ENCODE measurements at regions not wholly inside any gene's neighbourhood (a gene's known extent, or its start where the extent isn't known, plus 50 kb on each side); places are given as distances from the start of the nearest gene placed in this dataset.

DNA sequence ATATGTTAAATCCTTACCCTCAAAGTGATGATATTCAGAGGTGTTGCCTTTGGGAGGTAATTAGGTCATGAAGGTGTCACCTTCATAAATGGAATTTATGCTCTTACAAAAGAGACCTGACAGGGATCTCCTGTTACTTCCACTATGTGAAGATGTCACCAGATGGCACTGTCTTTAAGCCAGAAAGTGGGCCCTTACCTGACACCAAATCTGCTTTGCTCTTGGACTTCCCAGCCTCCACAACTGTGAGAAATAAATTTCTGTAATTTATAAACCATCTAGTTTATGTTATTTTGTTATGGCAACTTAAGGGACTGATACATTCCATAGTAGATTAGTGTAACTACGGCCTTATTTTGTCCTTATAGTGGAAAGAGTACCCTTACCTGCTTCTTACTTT lies 358.3 kb upstream of the SALL1 start:
- no peak for TF ChIP-seq POLR2A (IDR thresholded peaks at IDR 0.05; ENCODE audit: low read depth)
- no peak for TF ChIP-seq POLR2AphosphoS5 (IDR thresholded peaks at IDR 0.05)
- TF ChIP-seq EP300 (IDR thresholded peaks at IDR 0.05), result no peak
- TF ChIP-seq, protein P1, sequence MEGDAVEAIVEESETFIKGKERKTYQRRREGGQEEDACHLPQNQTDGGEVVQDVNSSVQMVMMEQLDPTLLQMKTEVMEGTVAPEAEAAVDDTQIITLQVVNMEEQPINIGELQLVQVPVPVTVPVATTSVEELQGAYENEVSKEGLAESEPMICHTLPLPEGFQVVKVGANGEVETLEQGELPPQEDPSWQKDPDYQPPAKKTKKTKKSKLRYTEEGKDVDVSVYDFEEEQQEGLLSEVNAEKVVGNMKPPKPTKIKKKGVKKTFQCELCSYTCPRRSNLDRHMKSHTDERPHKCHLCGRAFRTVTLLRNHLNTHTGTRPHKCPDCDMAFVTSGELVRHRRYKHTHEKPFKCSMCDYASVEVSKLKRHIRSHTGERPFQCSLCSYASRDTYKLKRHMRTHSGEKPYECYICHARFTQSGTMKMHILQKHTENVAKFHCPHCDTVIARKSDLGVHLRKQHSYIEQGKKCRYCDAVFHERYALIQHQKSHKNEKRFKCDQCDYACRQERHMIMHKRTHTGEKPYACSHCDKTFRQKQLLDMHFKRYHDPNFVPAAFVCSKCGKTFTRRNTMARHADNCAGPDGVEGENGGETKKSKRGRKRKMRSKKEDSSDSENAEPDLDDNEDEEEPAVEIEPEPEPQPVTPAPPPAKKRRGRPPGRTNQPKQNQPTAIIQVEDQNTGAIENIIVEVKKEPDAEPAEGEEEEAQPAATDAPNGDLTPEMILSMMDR (IDR thresholded peaks at IDR 0.05), result no peak
